RWPE2 (cell line): ENCODE measurements at regions not wholly inside any gene's neighbourhood (a gene's known extent, or its start where the extent isn't known, plus 50 kb on each side); places are given as distances from the start of the nearest gene placed in this dataset.

Experiments used
- ATAC-seq: fragments of 200-7000 bp; cut with Tn5 transposase; 3 replicates; pipeline ENCODE4 v1.9.1; 2021; ENCODE audit warnings: low read depth
- DNase-seq: peaks from one replicate; pipeline ENCODE4 v3.0.0-alpha.2; 2020; ENCODE audit warnings: low spot score
- H3K27ac ChIP-seq: fragments of 450-650 bp; 2 replicates; pipeline ENCODE4 v1.5.1; 2017; ENCODE audit warnings: mild to moderate bottlenecking; ENCODE audit not compliant: poor library complexity, severe bottlenecking
- H3K27me3 ChIP-seq: fragments of 250-450 bp; sonication (Bioruptor Pico); 2 replicates; pipeline ENCODE4 v1.5.1; 2021; ENCODE audit warnings: mild to moderate bottlenecking, moderate library complexity; ENCODE audit not compliant: insufficient read depth, poor library complexity, severe bottlenecking
- H3K36me3 ChIP-seq: fragments of 250-450 bp; sonication (Bioruptor Pico); 2 replicates; pipeline ENCODE4 v1.5.1; 2020; ENCODE audit warnings: low read depth, mild to moderate bottlenecking, moderate library complexity
- H3K4me1 ChIP-seq: fragments of 250-450 bp; sonication (Bioruptor Pico); 2 replicates; pipeline ENCODE4 v1.5.1; 2021; ENCODE audit warnings: mild to moderate bottlenecking, moderate library complexity; ENCODE audit not compliant: insufficient read depth, poor library complexity, severe bottlenecking
- H3K4me3 ChIP-seq: fragments of 250-450 bp; sonication (Bioruptor Pico); 2 replicates; pipeline ENCODE4 v1.5.1; 2021; ENCODE audit warnings: mild to moderate bottlenecking, moderate library complexity; ENCODE audit not compliant: severe bottlenecking
- H3K9me3 ChIP-seq: fragments of 250-450 bp; sonication (Bioruptor Pico); 2 replicates; pipeline ENCODE4 v1.5.1; 2021; ENCODE audit warnings: mild to moderate bottlenecking, moderate library complexity; ENCODE audit not compliant: severe bottlenecking
- TF ChIP-seq, protein P1 (sequence below): fragments of 450-650 bp; IDR thresholded peaks from one replicate; pipeline ENCODE4 v1.5.1; 2017; ENCODE audit warnings: mild to moderate bottlenecking, moderate library complexity; ENCODE audit not compliant: poor library complexity, severe bottlenecking

DNA sequence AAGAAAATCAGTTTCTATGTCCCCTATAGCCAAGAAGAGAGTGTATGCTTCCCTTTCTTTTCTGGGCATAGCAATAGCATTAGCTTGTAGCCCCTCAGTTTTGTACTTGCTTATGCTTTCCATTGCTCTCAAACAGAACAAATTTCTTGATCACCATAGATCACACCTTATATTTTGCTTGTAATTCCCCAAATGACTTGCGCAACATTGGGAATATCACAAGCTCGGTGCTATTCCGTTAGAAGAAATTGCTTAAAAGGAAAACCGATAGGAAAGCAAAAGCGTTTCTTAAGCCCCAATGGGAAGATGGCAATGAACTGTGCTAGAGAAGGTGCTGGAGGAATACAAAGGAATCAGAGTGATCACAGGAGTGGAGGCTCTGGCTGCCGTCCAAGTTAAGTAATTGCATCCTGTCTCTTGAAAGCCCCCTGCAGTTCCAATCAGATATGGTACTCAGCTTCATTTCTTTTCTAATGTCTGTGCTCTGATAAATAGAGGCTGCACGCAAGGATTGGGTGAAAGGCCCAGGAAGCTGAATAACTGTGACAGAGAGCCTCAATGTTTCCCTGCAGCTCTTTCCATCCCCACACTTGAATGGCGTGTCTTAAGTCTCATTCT, 182.1 kb upstream of the KIRREL3 start:
- Histone ChIP-seq H3K4me3 (no peak overlapping the region), H3K9me3 (no peaks in the 10 kb centered on the region), H3K36me3 (no peaks in the 10 kb centered on the region), H3K27me3 (peaks cover 10% of the 10 kb centered on the region), H3K27ac (no peak overlapping the region), H3K4me1 (no peaks in the 10 kb centered on the region)
- ATAC-seq (no peak), DNase-seq (no peak)
- TF ChIP-seq, protein P1, sequence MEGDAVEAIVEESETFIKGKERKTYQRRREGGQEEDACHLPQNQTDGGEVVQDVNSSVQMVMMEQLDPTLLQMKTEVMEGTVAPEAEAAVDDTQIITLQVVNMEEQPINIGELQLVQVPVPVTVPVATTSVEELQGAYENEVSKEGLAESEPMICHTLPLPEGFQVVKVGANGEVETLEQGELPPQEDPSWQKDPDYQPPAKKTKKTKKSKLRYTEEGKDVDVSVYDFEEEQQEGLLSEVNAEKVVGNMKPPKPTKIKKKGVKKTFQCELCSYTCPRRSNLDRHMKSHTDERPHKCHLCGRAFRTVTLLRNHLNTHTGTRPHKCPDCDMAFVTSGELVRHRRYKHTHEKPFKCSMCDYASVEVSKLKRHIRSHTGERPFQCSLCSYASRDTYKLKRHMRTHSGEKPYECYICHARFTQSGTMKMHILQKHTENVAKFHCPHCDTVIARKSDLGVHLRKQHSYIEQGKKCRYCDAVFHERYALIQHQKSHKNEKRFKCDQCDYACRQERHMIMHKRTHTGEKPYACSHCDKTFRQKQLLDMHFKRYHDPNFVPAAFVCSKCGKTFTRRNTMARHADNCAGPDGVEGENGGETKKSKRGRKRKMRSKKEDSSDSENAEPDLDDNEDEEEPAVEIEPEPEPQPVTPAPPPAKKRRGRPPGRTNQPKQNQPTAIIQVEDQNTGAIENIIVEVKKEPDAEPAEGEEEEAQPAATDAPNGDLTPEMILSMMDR = no peak

DNA sequence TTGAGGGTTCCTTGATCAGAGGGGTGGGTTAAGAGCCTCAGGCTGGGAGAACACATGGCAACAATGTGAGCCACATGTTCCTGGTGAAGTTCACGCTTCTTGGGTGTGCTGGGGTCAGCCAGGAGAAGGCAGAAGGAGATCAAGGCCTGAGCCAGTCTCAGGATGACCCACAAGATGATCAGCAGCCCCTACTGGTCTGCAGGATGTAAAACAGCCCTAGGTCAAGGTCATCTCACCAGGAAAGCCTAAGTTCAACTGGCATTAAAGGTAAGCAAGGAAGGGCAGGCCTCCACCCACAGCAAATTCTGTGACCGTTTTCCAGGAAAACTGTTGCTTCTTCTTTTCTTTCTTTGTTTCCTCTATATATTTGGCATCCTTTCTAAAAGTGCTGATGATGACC, 156.7 kb upstream of the KIRREL3 start:
- no peak for DNase-seq
- Histone ChIP-seq H3K4me1 (no peaks in the 10 kb centered on the region), H3K36me3 (no peaks in the 10 kb centered on the region), H3K4me3 (no peak overlapping the region), H3K9me3 (no peaks in the 10 kb centered on the region), H3K27ac (no peak overlapping the region), H3K27me3 (no peaks in the 10 kb centered on the region)
- TF ChIP-seq, protein P1 = no peak
- ATAC-seq = no peak

- Histone ChIP-seq H3K27me3 (no peaks in the 10 kb centered on the region), H3K27ac (no peak overlapping the region), H3K4me3 (no peak overlapping the region), H3K9me3 (no peaks in the 10 kb centered on the region), H3K4me1 (no peaks in the 10 kb centered on the region), H3K36me3 (no peaks in the 10 kb centered on the region)
- TF ChIP-seq, protein P1 = no peak
- ATAC-seq = no peak
- no peak for DNase-seq
Observed at GRCh38 chr11:127149410-127149809, 148.8 kb upstream of the KIRREL3 start.

- H3K36me3 ChIP-seq = no peaks in the 10 kb centered on the region
- H3K27me3 ChIP-seq = no peaks in the 10 kb centered on the region
- DNase-seq (no peak), ATAC-seq (no peak)
- no peak overlapping the region for H3K27ac ChIP-seq
- TF ChIP-seq, protein P1 = no peak
- no peak overlapping the region for H3K4me3 ChIP-seq
- no peaks in the 10 kb centered on the region for H3K4me1 ChIP-seq
- no peaks in the 10 kb centered on the region for H3K9me3 ChIP-seq
Observed at GRCh38 chr11:127143251-127143650, 142.7 kb upstream of the KIRREL3 start.

GRCh38 chr11:127138613-127139012, 138.0 kb upstream of the KIRREL3 start:
- H3K4me1 ChIP-seq = no peaks in the 10 kb centered on the region
- TF ChIP-seq, protein P1 = no peak
- no peak overlapping the region for H3K27ac ChIP-seq
- no peaks in the 10 kb centered on the region for H3K36me3 ChIP-seq
- H3K9me3 ChIP-seq = no peaks in the 10 kb centered on the region
- ATAC-seq = no peak
- no peak for DNase-seq
- no peak overlapping the region for H3K4me3 ChIP-seq
- H3K27me3 ChIP-seq = peaks cover 10% of the 10 kb centered on the region
